ENCODE measurements at regions not wholly inside any gene's neighbourhood (a gene's known extent, or its start where the extent isn't known, plus 50 kb on each side); places are given as distances from the start of the nearest gene placed in this dataset.
A peak's percentile ranks its signal among the peaks of the same experiment; 100 is the strongest.

DNA sequence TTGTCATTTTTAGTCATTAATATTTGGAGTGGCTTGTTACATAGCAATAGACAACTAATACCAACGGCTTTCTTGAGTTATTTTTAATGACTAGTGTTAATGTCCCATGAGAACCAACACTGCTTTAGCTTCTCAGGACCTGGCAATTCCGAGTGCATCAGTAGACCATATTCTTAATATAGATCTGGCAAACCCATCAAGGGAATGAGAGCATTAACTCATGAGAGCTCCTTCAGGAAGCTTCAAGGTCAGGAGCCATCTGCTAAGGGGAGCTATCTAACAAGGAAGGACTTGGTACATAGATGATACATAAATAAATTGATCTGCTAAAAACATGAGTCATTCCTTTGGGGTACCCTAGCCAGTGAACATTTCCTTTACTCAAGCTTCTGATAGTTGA, 122.6 kb upstream of the EPHA3 start:
- TF ChIP-seq, protein P1, sequence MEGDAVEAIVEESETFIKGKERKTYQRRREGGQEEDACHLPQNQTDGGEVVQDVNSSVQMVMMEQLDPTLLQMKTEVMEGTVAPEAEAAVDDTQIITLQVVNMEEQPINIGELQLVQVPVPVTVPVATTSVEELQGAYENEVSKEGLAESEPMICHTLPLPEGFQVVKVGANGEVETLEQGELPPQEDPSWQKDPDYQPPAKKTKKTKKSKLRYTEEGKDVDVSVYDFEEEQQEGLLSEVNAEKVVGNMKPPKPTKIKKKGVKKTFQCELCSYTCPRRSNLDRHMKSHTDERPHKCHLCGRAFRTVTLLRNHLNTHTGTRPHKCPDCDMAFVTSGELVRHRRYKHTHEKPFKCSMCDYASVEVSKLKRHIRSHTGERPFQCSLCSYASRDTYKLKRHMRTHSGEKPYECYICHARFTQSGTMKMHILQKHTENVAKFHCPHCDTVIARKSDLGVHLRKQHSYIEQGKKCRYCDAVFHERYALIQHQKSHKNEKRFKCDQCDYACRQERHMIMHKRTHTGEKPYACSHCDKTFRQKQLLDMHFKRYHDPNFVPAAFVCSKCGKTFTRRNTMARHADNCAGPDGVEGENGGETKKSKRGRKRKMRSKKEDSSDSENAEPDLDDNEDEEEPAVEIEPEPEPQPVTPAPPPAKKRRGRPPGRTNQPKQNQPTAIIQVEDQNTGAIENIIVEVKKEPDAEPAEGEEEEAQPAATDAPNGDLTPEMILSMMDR (conservative IDR thresholded peaks at IDR 0.05; ENCODE audit: low read depth, low read length) = no peak
- no peak overlapping the region for H3K4me3 ChIP-seq (ENCODE audit: low read depth, low read length)
- peak; percentile 33 for DNase-seq (ENCODE audit: low read depth)

DNA sequence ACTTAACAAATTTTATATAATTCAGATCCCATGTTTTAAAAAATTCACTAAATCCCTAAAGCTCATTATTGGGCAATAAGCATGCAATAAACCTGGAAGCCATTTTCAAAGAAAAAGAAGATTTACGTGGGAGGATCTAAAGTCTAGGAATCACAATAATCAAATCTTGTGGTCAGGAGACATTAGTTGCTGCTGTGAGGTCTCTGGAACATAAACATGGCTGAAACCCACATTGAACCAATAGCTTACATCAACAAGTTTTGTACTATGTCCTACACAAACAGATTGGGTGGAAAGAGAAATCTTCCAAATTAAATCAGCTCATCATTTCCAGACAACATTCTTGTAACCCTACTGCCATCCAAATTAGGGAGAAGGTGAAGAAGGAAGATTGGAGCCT, 121.9 kb upstream of the EPHA3 start:
- DNase-seq (ENCODE audit: low read depth) = peak; percentile 85
- no peak overlapping the region for H3K4me3 ChIP-seq (ENCODE audit: low read depth, low read length)
- TF ChIP-seq, protein P1 (conservative IDR thresholded peaks at IDR 0.05; ENCODE audit: low read depth, low read length) = no peak

DNA sequence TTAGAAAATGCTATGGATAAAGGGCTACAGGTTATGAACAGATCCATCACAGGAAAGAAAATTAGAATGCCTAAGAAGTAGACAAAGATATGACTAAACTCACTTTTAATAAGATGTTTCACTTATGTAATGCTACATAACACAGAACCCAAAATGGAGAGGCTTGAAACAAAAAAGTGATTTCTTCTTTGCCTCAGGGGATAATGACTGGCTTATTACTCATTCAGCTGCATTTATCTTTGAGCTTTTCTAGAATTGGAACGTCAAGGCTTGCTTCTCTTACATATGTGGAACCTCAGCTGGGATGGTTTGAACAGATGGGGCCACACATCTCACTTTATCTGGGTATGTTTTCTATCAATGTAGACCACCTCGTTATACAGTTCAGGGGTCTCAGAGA, 120.6 kb upstream of the EPHA3 start:
- H3K4me3 ChIP-seq (ENCODE audit: low read depth, low read length) = no peak overlapping the region
- TF ChIP-seq, protein P1 (conservative IDR thresholded peaks at IDR 0.05; ENCODE audit: low read depth, low read length) = no peak
- peak; percentile 49 for DNase-seq (ENCODE audit: low read depth)

DNA sequence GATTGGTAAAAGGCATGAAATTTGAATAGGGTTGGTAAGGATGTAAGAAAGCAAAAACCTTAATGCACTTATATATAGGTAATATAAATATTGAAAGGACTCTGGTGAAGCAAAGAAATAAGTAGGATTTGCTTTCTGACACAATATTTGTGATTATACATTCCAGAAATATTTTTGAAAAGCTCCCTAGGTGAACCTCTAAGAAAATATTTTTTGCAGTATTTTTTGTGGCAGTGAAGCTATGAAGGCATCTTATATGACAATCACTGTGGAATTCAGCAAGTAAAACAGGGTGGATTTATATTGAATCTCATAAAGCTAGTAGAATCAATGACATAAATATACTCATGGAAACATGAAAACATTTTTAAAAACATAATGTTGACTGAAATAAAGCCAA, 119.6 kb upstream of the EPHA3 start:
- TF ChIP-seq, protein P1 (conservative IDR thresholded peaks at IDR 0.05; ENCODE audit: low read depth, low read length) = no peak
- peak; percentile 54 for DNase-seq (ENCODE audit: low read depth)
- H3K4me3 ChIP-seq (ENCODE audit: low read depth, low read length) = no peak overlapping the region

DNA sequence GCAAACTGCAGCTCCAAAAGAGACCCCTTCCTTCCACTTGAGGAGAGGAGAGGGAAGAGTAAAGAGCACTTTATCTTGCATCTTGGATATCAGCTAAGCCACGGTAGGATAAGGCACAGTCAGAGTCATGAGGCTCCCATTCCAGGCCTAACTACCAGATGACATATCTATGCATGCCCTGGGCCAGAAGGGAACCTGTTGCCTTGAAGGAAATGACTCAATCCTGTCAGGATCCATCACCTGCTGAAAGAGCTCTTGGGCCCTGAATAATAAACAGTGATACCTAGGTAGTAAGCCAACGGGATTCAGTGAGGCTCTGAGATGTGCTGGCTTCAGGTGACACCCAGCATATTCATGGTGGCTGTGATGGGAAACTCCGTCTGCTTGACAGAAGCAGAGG, 118.5 kb upstream of the EPHA3 start:
- TF ChIP-seq, protein P1 (conservative IDR thresholded peaks at IDR 0.05; ENCODE audit: low read depth, low read length) = no peak
- DNase-seq (ENCODE audit: low read depth) = peak; percentile 10
- H3K4me3 ChIP-seq (ENCODE audit: low read depth, low read length) = no peak overlapping the region

DNA sequence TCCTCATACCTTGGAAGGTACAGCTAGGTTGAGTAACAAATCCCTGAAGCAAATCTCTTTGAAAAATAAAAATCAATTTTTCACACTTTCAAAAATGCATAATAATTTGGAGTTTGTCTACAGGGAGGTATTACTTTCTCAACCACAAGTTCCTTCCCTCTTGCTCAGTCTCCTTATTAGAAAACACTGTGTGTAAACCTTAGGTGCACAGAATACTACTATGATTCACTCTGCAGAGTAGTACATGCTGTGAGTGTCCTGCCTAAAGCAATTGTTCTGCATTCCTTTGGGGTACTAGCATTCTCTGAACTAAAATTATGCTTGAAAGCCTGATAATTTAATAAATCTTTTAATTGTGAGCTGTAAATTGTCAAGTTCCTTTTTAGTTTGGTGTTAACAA, 115.9 kb upstream of the EPHA3 start:
- TF ChIP-seq, protein P1 (conservative IDR thresholded peaks at IDR 0.05; ENCODE audit: low read depth, low read length) = no peak
- H3K4me3 ChIP-seq (ENCODE audit: low read depth, low read length) = no peak overlapping the region
- DNase-seq (ENCODE audit: low read depth) = peak; percentile 70

DNA sequence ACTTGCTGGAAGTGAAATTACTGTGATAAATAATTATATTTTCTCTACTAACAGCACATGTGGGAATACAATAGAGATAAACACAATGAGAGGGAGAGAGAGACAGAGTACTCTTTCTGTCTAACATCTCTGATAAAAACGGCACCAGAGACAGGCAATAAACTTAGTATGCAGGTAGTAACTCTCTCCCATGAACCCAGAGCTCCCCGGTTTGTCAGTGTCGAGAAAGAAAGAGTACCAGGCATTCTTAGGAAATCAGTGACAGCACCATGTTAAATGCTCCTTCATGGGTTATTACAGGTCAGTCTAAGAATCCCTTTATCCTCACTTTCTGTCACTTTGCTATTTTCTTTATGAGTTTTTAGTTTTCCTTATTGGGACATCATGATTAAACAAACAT, 110.7 kb upstream of the EPHA3 start:
- TF ChIP-seq, protein P1 (conservative IDR thresholded peaks at IDR 0.05; ENCODE audit: low read depth, low read length) = no peak
- no peak for DNase-seq (ENCODE audit: low read depth)
- no peak overlapping the region for H3K4me3 ChIP-seq (ENCODE audit: low read depth, low read length)

All from choroid plexus epithelial cell (primary cell).